Hippocampal formation (tissue), 2 donors: ENCODE measurements at regions not wholly inside any gene's neighbourhood (a gene's known extent, or its start where the extent isn't known, plus 50 kb on each side); places are given as distances from the start of the nearest gene placed in this dataset.

Experiments
- DNase-seq, 2 donors: peaks; one replicate each; lab custom pipeline; 2025; lab: John Stamatoyannopoulos, UW

DNA sequence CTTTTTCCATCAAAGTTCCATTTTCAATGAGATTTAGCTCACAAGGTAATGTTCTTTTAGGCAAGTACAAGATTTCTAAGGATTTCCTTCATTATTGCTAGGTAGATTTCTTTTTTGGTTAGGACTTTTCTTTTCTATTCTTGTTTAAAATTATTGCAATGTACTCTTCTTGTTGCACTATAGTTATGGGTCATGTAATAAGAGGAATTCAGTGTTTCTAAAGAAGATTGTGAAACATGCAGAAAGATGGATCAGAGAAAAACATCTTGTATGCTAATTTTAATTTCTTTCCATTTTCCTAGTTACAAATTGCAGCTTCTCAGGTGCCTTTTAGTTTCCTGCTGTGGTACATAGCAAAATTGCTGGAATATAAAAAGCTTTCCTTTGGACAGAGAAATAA, 56.1 kb downstream of the BTG1 start:
- DNase-seq = no peak

GRCh38 chr12:92088805-92089204, 56.8 kb downstream of the BTG1 start:
- DNase-seq = no peak

DNA sequence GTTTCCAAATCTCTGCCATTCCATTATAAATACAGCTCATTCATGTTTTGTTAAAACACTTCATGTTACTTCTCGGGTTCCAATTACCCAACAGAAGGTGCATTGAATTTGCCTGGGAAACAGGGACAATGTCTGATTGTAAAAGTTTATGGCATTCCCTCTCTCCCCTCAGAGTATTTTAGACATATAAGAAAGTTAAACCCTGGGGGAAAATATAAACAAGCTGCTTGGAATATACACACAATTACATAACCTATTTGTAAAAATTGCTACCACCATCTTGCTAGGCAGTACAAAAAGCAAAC, 60.0 kb downstream of the BTG1 start:
- no peak for DNase-seq

- no peak for DNase-seq
Measured at GRCh38 chr12:92085040-92085735, 60.5 kb downstream of the BTG1 start.

DNA sequence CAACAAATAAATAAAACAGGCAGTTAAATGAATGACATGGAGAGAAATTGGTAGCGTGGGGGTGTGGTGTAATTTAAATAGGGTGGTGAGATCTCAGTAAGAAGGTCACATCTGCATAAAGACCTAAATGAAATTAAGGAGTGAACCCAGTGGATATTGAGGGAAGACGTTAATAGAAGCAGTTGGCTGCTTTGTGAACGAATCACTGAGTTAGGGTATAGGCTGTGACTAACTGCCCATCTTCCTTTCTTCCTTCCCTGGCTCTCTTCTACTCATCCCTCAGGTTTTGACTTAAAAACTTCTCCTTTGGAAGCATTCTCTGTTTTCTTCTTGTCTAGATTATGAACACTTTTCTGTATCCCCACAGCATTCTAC, 64.7 kb downstream of the BTG1 start:
- DNase-seq = no peak

GRCh38 chr12:92079054-92079385, 66.6 kb downstream of the BTG1 start:
- no peak for DNase-seq

DNA sequence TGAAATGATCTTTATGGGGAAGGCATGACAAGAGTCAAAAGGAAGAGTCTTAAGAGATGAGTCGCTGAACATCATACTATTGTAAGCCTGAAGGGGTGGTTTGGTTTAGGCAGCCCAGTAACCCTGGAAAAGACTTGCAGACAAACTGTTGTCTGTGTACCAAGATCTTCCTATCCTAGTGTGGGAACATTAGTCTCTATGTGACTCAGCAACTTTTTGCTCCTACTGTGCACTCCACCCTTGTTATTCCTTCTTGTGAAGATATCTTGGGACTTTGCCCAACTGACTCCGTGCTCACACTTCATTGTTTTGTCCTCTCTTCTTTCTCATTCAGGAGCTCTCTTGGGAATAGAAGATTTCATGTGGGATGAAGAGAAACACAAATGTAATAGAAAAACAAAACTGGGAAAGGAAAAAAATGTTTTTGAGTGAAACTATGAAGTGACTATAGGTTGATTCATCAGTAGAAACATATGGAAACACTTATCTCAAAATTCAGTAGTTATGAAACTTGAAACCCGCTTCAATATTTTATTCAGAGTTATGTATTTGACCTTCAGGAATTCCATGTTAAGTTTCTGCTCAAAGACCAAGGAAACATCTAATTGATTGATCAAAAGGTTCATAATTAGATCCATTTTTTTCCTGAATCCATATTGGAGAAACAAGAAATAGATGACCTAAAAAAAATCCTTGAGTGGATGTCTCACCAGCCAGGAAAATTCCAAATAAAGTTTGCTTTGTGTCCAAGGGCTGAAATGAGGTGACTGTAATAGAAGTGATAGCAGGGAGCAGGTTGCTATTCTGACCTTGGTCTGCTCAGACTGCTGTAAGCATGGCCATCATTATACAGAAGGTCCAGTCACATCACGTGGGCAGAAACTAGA, 67.2 kb downstream of the BTG1 start:
- no peak for DNase-seq

- DNase-seq = no peak
Measured at GRCh38 chr12:92077530-92077929, 68.1 kb downstream of the BTG1 start.

DNA sequence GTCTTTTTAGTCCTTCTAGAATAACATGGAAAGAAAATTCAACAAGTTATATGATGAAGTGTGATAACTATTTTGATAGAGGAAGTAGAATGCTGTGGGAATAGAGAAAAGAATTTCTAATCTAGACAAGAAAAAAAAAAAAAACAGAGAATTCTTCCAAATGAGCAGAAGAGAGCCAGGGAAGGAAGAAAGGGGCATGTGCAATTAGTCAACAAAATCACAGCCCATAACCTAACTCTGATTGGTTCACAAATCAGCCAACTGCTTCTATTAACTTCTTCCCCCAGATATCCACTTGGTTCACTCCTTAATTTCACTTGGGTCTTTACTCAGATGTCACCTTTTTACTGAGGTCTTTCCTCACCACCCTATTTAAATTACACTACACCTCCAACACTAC, 69.5 kb downstream of the BTG1 start:
- no peak for DNase-seq

- no peak for DNase-seq
Measured at GRCh38 chr12:92075425-92075914, 70.2 kb downstream of the BTG1 start.

DNA sequence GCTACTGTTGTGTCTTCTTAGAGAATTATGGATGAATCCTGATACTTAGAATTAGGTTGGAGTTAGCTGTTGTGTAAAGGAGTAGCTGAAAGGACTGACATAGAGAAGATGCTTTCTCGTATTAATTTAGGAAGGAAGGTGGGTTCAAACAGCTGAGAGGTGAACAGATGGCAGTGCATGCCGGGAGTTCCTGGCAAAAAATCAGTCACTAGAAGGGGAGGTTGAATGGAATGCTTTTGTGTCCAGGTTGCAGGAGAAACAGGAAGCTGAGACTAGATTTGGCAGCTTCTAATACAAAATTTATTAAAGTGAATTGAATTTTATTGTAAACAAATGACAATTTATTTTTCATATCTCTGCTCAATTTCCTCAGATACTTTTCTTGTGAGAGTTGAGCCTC, 70.8 kb downstream of the BTG1 start:
- no peak for DNase-seq

DNA sequence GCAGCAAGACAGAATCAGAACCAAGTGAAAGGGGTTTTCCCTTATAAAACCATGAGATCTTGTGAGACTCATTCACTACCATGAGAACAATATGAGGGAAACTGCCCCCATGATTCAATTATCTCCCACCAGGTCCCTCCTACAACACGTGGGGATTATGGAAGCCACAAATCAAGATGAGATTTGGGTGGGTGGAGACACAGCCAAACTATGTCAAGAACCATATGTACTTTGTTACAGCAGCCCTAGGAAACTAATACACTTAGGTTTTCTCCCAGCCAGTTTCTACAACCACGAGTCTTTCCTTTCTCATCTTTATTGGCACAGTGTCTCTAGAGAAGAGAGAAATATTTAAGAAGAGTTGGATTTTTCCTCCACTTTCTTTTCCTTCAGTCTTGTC, 72.6 kb downstream of the BTG1 start:
- DNase-seq = no peak

GRCh38 chr12:92072112-92072511, 73.5 kb downstream of the BTG1 start:
- no peak for DNase-seq

- no peak for DNase-seq
Measured at GRCh38 chr12:92070864-92071445, 74.7 kb downstream of the BTG1 start.

DNA sequence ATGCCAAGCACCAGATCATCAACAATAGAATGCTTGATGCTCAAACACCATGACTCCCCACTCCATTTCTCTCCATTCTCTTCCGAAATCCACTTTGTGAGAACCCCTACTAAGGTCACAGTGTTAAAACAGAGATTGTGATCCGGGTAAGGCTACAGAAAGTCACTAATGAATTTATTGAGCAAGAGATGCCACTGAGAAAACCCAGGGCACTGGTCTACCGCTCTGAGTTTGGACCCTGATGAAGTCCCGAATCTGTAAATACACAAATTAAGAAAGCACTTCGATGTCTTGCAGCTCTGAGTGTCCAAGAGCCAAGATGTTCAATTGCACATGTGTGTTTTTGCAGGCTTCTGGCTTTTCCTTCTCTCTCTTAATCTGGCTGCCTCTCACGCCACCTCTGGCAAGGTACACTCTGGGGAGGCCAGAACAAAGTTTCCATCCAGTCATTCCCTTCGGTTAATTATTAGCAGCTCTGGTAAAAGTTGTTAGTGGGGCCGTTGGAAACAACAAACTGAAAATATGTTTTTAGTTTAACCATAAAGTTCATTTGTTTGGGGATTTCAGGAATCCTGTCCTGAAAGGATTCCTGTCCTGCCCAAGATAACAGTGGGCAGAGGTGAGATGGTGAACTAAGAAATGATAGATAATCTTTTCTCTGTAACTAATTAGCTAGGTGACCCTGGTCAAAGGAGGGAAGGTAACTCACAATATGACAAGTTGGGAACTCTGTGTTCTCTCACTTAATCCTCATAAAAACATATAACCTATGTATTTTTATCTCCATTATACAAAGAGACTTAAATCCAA, 75.4 kb downstream of the BTG1 start:
- DNase-seq = no peak

GRCh38 chr12:92068459-92068858, 77.2 kb downstream of the BTG1 start:
- DNase-seq = no peak

GRCh38 chr12:92065639-92066038, 80.0 kb downstream of the BTG1 start:
- no peak for DNase-seq

DNA sequence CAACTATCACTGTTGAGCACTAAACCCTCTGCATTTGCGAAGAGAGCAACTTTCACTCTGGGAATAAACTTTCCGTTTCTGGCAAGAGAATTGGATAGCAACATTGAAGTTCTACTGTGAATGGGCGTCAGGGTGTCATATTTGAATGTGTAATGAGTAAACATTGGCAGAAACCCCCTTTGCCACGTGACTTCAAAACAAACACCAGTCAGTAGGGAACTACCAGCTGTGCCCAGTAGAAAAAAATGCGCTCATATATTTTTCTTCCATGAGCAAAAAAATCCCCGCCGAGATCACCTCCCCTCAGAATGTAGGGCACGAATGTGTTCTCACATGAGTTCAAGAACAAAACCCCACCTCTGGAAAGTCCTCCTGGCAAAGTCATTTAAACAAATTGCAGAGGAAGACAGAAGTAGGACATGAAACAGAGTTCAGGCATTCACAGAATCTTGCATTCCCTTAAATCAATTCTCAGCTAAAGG, 80.6 kb downstream of the BTG1 start:
- DNase-seq = peak; percentile 12 to 19

DNA sequence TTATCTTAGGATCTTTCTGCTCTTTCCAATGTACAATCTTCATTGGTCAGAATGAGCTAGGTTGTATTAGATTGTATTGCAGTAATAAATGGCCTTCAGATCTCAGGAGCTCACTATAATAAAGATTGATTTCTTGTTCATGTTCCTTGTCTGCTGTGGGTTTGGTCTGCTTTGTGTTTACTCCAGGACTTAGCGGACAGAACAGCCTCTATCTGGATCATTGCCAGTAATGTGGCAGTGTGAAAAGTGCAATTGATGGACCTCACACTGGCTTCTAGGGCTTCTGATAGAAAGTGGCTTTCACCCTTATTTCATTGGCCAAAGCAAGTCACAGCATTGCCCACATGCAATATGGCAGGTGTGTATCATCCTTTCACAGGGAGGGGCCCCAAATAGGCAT, 81.2 kb downstream of the BTG1 start:
- no peak for DNase-seq

DNA sequence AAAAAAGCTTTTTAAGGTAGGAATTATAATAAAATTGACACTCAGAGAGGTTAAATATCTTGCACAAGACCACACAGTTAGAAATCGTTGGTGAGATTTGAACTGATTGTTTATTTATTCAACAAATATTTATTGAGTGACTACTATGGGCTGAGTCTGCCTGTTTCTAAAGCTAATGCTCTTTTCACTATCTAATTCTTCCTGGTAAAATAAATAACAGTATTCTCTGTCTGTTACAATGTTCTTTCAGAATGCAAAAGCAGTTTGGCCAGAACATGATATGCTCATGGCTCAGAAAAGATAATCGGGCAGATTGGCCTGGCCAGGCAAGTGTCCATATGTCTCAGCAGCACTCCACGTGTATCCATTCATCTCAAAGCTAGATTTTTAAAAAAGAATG, 82.0 kb downstream of the BTG1 start:
- no peak for DNase-seq

DNA sequence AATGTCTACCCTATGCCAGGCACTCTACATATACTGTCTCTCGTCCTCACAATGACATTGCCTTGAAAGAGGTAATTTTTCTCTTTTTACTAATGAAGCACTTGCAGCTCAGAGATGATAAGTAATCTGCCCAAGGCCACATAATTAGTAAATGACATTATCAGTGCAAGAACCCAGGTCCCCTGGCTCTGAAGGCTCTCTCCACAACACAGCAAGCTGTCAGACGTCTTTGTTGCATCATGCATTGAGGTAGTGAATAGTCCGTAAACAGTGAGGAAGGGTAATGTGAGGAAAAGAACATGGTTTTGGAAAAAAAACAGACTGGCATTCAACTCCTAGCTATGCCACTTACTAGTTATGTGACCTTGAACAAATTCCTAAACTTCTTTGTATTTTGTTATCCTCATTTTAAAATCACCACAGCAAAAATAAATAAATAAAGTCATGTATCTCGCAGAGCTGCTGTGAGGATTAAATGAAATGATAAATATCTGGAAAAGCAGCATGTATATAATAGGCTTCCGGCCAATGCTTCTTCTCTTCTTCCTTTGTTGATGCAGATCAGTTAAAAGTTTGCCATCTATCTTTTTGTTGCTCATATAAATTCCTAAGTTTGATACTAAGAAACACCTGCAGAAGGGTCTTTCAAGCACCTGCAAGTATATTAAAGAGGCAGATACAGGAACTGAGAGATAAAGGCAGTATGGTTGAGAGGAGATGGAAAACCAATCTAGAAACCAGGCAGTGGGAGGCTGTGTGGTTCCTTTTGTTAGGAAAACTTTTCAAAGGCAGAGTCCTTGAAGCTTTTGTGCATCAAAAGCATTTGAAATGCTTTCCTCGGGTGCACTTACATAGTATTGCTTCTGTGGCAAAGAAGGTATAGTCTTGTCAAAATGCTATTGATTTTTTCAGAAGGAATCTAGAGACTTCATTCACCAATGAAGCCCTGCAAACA, 82.8 kb downstream of the BTG1 start:
- DNase-seq = no peak
